Fibroblast of skin of right quadriceps (primary cell): ENCODE measurements at regions not wholly inside any gene's neighbourhood (a gene's known extent, or its start where the extent isn't known, plus 50 kb on each side); places are given as distances from the start of the nearest gene placed in this dataset.
"Not testable (repeated sequence)": the region's sequence is repeated elsewhere in the genome, so short reads cannot be mapped to it uniquely, and the experiment has no call there.

ENCODE experiments used
- DNase-seq: peaks from one replicate; pipeline ENCODE4 v3.0.0-alpha.2; 2013

DNA sequence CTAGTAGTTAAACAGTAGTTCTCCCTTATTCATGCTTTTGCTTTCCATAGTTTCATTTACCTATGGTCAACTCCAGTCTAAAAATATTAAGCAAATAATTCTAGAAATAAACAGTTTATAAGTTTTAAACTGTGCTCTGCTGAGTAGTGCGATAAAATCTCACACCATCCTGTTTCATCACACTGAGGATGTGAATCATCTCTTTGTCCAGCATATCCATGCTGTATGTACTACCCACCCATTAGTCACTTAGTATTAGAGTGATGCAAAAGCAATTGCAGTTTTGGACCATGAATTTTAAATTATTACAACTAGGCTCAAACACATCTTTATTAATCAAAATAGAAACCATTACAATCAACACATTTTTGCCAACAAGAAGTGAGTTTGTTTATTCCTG, 187.4 kb downstream of the TEX13C start:
- peak; percentile 28 for DNase-seq

DNA sequence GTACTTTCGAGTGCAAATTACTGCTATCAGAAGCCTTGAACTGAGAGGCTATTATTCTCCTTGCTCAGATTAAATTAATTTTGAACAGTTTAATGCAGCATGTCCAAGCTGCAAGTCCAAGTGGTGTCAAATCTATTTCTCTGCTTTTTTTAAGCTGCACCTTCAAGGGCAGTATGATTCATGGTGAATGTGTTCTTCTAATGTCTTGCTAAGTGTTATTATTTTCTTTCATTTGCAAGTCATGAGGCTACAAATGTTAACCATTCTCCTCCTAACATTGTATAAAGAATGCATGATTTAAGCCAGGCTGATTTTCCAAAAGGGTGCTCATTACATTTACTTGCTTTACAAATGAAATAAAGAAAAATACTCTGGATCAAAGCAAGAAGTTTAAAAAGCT, 200.4 kb downstream of the TEX13C start:
- no peak for DNase-seq

DNA sequence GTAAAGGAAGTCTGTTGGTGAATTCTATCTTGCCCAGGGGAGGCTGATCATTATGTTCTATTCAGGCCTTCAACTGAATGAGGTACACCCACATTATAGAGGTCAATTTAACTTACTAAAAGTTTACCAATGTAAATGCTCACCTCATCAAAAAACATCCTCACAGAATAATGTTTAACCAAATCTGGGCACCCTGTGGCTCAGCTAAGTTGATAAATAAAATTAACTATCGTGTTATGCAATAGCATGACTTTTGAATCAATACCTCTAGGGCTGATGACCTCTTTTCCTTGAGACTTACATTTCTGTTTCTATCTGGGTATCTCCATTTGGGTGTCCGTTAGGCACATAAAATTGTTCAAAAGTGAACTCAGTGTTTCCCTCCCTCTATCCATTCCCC, 203.1 kb downstream of the TEX13C start:
- no peak for DNase-seq

DNA sequence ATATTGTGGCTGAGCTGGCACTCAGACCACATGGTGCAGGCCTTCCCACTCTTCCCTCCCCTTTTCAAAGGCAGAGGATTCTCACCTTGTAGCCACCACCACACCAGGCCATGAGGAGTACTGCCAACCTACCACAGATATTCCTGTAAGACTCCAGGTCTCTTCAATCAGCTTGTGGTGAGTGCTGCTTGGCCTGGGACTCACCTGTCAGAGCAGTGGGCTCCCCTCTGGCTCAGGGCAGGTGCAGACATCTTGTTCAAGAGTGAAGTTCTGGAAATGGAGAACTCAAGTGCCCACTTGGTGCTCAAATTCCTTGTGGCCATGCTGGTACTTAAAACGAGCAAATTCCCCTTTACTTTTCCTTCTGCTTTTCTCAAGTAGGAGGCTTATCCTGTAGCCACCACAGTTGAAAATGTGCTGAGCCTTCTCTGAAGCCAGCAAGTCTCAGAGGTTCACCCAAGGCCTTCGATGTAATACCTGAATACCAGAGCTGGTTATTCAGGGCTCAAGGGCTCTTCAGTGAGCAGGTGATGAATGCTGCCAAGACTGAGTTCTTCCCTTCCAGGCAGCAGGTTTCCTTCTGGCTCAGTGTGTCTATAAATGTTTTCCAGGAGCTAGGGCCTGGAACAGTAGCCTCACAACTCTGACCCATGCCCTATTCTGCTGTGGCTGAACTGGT, 212.9 kb downstream of the TEX13C start:
- DNase-seq: no peak

DNA sequence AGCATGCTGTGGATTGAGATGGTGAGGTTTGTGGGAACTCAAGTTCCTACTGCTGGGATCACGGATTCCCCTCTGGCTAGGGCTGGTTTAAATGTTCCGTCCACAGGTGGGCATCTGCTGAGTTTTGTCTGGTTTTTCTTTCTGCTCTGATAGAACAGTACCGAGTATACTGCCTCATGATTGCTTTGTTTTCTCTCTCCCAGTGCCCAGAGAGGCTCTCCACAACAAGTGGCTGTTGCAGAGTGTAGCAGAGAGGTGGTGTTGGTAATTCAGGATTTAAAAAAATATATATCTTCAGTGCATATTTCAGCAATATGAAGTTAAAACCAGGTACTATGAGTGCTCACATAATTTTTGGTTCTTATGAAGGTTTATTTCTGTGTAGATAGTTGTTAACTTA, 213.7 kb downstream of the TEX13C start:
- DNase-seq: no peak

DNA sequence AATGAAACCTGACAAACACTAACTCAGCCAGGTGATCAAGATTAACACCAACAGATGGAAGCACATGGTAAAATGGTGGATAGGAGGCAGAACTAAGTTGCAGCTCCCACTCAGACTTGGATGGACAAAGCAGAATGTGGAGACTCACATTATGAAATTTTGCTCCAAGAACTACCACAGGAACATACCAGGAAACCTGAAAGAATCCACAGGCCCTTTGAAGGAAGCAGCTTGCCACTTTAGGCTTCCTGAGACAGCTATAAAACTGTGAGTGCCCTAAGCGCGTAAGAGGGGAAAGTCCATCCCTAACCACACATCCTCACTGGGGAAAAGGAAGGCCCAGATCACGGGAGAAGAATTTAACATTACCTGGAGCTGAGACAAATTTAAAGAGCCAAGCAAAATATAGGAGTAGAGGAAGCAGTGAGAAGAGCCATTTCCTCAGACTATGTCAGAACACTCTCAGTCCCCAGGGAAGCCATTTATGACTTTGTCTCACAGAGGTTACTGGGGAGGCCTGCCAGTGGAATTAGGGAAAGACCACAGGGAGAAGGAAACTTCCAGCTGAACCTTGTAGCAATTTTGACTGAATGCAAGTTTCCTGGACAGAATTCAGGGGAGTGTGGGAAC, 224.5 kb downstream of the TEX13C start:
- peak; percentile 34 for DNase-seq

GRCh38 chrX:125544856-125545255, 225.2 kb downstream of the TEX13C start:
- DNase-seq: no peak

DNA sequence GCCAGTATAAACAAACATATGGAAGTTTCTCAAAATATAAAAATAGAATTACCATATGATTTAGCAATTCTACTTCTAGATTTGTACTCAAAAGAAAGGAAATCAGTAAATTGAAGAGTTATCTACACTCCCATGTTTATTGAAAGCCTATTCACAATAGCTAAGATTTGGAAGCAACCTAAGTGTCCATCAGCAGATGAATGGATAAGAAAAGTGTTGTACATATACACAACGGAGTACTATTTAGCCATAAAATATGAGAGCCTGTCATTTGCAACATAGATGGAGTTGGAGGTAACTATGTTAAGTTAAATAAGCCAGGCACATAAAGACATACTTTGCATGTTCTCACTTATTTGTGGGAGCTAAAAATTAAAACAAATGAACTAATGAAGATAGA, 257.8 kb downstream of the TEX13C start:
- DNase-seq: no peak

DNA sequence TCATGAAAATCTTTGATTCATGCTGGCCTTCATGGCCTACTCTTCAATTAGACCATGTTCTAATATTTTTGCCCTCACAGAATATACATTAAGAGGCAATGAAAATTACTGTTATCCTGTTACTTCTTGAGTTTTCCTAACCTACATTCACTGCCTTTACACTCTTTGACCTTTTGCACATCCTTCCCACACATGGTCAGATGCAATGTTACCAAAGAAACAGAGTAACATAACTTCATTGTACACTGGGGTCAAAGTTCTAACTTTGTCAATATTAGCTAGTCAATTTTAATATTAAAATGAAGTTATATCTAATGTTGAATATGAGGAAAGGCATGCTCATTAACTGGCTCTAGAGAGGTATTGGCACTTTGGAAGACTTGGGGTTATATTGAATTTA, 284.8 kb downstream of the TEX13C start:
- no peak for DNase-seq

GRCh38 chrX:125605145-125605544, 285.5 kb downstream of the TEX13C start:
- no peak for DNase-seq

- not testable (repeated sequence) for DNase-seq
These were observed 295.1 kb downstream of the TEX13C start for GRCh38 chrX:125614591-125615343.

- DNase-seq: no peak
These were observed 301.3 kb downstream of the TEX13C start for GRCh38 chrX:125620715-125621587.

- DNase-seq: no peak
These were observed 301.9 kb downstream of the TEX13C start for GRCh38 chrX:125621588-125621927.

- DNase-seq: no peak
These were observed 303.2 kb downstream of the TEX13C start for GRCh38 chrX:125622899-125623298.

- DNase-seq: no peak
These were observed 308.0 kb downstream of the TEX13C start for GRCh38 chrX:125627676-125628075.

DNA sequence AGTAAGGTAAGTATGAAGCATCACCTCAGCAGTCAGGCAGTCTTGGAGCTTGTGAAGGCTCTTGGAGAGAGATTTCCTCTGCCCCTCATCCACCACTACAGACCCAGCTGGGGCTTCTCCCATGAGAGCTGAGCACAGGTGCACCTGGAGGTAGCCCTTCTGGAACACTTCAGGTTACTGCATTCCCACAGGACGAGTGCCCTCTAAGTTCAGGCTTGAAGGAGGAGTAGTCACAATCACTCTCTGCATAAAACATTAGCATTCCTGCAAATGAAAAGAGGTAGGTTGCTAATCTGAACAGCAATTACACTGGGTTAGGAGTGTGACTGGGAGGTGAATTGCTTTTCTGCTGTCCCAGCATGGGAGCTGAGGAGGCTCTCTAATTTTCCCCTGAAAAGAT, 308.8 kb downstream of the TEX13C start:
- no peak for DNase-seq

DNA sequence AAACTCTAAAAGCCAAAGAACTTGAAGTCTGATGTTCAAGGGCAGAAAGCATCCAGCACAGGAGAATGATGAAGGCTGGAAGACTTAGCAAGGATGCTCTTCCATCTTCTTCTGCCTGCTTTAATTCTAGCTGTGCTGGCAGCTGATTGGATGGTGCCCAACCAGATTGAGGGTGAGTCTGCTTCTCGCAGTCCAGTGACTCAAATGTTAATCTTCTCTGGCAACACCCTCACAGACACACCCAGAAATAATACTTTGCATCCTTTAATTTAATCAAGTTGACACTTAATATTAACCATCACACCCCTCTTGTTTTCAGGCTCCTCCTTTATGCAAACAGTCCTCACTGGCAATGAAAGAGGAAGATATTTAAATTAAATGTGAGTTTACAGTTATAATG, 321.7 kb downstream of the TEX13C start:
- DNase-seq: no peak

GRCh38 chrX:125646195-125646594, 326.5 kb downstream of the TEX13C start:
- no peak for DNase-seq

DNA sequence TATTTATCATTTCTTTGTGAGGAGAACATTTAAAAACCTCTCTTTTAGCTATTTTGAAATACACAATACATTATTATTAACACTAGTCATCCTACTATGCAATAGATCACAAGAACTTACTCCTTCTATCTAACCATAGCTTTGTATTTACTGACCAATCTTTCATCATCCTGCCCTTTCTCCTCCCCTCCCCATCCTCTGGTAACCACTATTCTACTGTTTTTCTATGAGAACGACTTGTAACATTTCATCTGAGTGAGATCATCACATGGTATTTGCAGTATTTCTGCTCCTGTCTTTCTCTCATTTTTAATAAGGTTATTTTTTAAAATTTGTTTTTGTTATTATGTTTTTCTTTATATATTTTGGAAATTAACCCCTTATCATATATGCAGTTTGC, 331.8 kb downstream of the TEX13C start:
- DNase-seq: peak; percentile 51

DNA sequence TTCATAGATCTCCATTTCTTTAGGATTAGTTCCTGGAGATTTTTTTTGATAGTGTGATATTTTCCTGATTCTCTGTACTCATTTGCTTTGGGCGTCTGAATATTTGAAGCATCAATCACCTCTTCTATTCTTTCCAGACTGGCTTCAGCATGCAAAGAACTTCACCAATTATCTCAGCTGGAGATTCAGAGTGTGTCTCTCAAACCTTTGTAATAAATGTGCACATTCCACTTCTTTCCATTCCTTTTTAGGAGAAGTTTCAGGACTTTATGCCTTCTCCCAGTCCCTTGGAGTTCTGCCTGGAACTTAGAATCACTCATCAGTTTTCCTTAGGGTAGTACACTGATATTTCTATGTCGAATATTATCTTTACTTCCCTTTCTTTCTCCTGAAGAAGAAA, 334.8 kb downstream of the TEX13C start:
- peak; percentile 43 for DNase-seq

DNA sequence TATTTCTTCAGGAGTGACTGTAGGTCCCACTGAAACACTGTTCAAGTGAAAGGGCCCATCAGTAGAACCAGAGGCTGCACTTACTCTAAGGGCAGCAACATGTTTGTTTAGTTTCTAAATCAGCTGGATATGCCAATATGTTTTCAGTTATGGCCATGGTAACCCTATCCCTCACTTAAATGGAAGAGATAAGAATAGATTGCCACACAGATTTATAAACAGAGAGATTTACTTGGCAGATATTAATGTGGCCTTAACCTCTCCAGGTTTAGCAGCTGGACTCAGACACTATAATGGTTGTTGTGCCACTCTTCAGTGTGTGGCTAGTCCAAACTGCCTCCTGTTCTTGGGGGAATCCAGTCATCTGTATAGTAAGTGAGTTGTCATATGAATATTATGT, 354.1 kb downstream of the TEX13C start:
- DNase-seq: no peak

- no peak for DNase-seq
These were observed 358.6 kb downstream of the TEX13C start for GRCh38 chrX:125678258-125678657.

DNA sequence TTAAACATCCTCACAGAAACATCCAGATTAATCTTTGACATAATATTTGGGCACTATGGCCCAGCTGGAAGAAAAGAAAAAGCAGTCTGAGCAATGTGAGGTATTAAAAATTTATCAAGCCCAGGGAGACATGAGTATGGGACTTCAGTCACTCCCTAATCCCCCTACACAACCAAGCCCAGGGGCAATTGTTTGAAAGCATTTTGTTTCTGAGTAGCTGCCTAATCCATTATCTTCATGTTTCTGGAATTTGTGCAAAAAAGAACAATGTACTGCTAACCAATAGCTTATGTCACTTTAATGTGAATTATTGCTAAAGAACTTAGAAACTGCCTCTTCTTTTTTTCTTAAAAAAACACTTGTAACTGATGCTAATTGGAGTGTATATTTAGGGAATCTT, 360.7 kb downstream of the TEX13C start:
- no peak for DNase-seq
